ENCODE measurements at regions not wholly inside any gene's neighbourhood (a gene's known extent, or its start where the extent isn't known, plus 50 kb on each side); places are given as distances from the start of the nearest gene placed in this dataset.

DNA sequence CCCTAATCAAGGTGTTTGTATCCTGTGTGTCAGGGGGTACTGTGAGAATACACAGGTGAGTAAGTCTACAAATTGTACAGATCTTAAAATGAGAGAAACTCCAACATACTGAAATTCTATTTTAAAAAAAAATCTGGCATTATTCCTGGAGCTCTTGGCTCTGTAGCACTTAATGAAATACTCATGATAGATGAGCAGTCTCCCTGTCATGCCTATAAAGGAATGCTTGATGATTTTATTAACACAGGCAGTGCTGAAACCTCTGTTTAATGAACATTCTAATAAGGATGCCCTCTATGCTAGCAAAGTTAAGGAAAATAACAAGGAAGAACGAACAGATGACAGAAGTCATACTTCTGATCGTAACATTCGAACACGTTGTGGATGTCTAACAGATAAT, 233.9 kb upstream of the NEGR1 start:
- Histone ChIP-seq H3K27ac (ENCODE audit: low read depth in 1 of 2, low read length in 2 of 2) (no peak overlapping the region), H3K4me2 (replicated peaks; ENCODE audit: extremely low read depth, low read length, poor library complexity, severe bottlenecking) (no peak overlapping the region), H3K4me1 (ENCODE audit: control insufficient read depth in 1 of 2, insufficient read depth in 2 of 2, low read length in 2 of 2) (no peaks in the 10 kb centered on the region), H3K9me3 (replicated peaks in 1 of 2; ENCODE audit: control insufficient read depth in 1 of 2, insufficient read depth in 1 of 2, low read length in 2 of 2) (no peaks in the 10 kb centered on the region), H2AFZ (ENCODE audit: insufficient read depth, low read depth, low read length, poor library complexity, severe bottlenecking) (no peak overlapping the region), H3K9ac (ENCODE audit: insufficient read depth, low read length, poor library complexity, severe bottlenecking) (no peak overlapping the region), H4K20me1 (ENCODE audit: insufficient read depth, low read length) (no peaks in the 10 kb centered on the region), H3K27me3 (ENCODE audit: control insufficient read depth in 2 of 2, insufficient read depth in 2 of 2, low read length in 2 of 2) (no peaks in the 10 kb centered on the region), H3K79me2 (ENCODE audit: insufficient read depth, low read length) (no peaks in the 10 kb centered on the region), H3K36me3 (replicated peaks in 1 of 2; ENCODE audit: control insufficient read depth in 1 of 2, insufficient read depth in 2 of 2, low read length in 2 of 2) (no peaks in the 10 kb centered on the region), H3K4me3 (replicated peaks in 1 of 3; ENCODE audit: low read depth in 2 of 3, low read length in 3 of 3) (no peak overlapping the region)
- peaks cover 0 to 4% (median 0%) of the 10 kb centered on the region in 7 donors for H3K9me3 Mint-ChIP-seq
- no peak overlapping the region for H3K4me3 Mint-ChIP-seq
- intact Hi-C loops (cut with micrococcal nuclease): no loop called here
- no peak overlapping the region for H3K27ac Mint-ChIP-seq
- H3K27me3 Mint-ChIP-seq (ENCODE audit: low read depth in 3 of 3): no peaks in the 10 kb centered on the region
- TF ChIP-seq, protein P1, sequence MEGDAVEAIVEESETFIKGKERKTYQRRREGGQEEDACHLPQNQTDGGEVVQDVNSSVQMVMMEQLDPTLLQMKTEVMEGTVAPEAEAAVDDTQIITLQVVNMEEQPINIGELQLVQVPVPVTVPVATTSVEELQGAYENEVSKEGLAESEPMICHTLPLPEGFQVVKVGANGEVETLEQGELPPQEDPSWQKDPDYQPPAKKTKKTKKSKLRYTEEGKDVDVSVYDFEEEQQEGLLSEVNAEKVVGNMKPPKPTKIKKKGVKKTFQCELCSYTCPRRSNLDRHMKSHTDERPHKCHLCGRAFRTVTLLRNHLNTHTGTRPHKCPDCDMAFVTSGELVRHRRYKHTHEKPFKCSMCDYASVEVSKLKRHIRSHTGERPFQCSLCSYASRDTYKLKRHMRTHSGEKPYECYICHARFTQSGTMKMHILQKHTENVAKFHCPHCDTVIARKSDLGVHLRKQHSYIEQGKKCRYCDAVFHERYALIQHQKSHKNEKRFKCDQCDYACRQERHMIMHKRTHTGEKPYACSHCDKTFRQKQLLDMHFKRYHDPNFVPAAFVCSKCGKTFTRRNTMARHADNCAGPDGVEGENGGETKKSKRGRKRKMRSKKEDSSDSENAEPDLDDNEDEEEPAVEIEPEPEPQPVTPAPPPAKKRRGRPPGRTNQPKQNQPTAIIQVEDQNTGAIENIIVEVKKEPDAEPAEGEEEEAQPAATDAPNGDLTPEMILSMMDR (IDR thresholded peaks at IDR 0.05): no peak
- DNase-seq: no peak
- no peaks in the 10 kb centered on the region for H3K4me1 Mint-ChIP-seq
- WGBS (ENCODE audit: insufficient coverage): 100% methylated on average over 3 of the region's 4 CpGs
- no peaks in the 10 kb centered on the region for H3K36me3 Mint-ChIP-seq

DNA sequence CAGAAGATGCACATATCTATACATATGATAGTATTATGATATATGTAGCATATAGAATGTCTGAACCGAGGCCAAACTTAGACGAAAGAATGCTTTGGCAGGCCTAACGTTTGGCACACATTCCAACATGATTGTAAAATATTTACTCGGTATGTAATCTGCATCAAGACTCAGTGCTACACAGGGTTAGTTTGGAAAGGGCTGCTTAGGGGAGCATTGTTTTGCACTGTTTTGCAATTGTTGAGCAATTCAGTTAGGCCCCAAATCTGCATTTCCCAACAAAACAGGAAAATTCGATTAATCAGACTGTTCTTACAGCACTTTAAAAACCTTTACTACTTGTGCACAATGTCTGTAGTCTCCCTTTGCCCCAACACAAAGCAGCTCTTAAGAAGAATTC, 216.0 kb upstream of the NEGR1 start:
- peaks cover 20% of the 10 kb centered on the region for H3K4me1 Mint-ChIP-seq
- H3K27me3 ChIP-seq (ENCODE audit: control insufficient read depth in 2 of 2, insufficient read depth in 2 of 2, low read length in 2 of 2): no peaks in the 10 kb centered on the region
- WGBS (ENCODE audit: insufficient coverage): 33% methylated on average over 1 of the region's 5 CpGs

More for the DNA sequence above, 216.0 kb upstream of the NEGR1 start:
- peaks cover 0 to 5% (median 0%) of the 10 kb centered on the region in 7 donors for H3K9me3 Mint-ChIP-seq
- DNase-seq: no peak
- H3K36me3 Mint-ChIP-seq: no peaks in the 10 kb centered on the region
- Histone ChIP-seq H3K27ac (ENCODE audit: low read depth in 1 of 2, low read length in 2 of 2) (no peak overlapping the region), H3K9me3 (replicated peaks in 1 of 2; ENCODE audit: control insufficient read depth in 1 of 2, insufficient read depth in 1 of 2, low read length in 2 of 2) (no peaks in the 10 kb centered on the region), H3K4me1 (ENCODE audit: control insufficient read depth in 1 of 2, insufficient read depth in 2 of 2, low read length in 2 of 2) (peaks cover 0 to 3% of the 10 kb centered on the region in 2 donors), H3K4me2 (replicated peaks; ENCODE audit: extremely low read depth, low read length, poor library complexity, severe bottlenecking) (no peak overlapping the region), H2AFZ (ENCODE audit: insufficient read depth, low read depth, low read length, poor library complexity, severe bottlenecking) (no peak overlapping the region), H3K4me3 (replicated peaks in 1 of 3; ENCODE audit: low read depth in 2 of 3, low read length in 3 of 3) (no peak overlapping the region), H3K36me3 (replicated peaks in 1 of 2; ENCODE audit: control insufficient read depth in 1 of 2, insufficient read depth in 2 of 2, low read length in 2 of 2) (no peaks in the 10 kb centered on the region), H3K79me2 (ENCODE audit: insufficient read depth, low read length) (no peaks in the 10 kb centered on the region), H3K9ac (ENCODE audit: insufficient read depth, low read length, poor library complexity, severe bottlenecking) (no peak overlapping the region), H4K20me1 (ENCODE audit: insufficient read depth, low read length) (no peaks in the 10 kb centered on the region)
- H3K27me3 Mint-ChIP-seq (ENCODE audit: low read depth in 3 of 3): no peaks in the 10 kb centered on the region
- no peak overlapping the region for H3K27ac Mint-ChIP-seq
- no peak overlapping the region for H3K4me3 Mint-ChIP-seq
- intact Hi-C loops (cut with micrococcal nuclease): no loop called here
- TF ChIP-seq, protein P1 (IDR thresholded peaks at IDR 0.05): no peak
